Mesenchymal stem cell (in vitro differentiated cells and primary cell): ENCODE measurements at regions not wholly inside any gene's neighbourhood (a gene's known extent, or its start where the extent isn't known, plus 50 kb on each side); places are given as distances from the start of the nearest gene placed in this dataset.

Source experiments
- DNase-seq: peaks from one replicate; pipeline ENCODE4 v3.0.0-alpha.2; 2013
- H2AFZ ChIP-seq: one replicate; pipeline ENCODE4 v1.6.1; 2013; ENCODE audit warnings: low read depth, mild to moderate bottlenecking, control low read depth, inconsistent platforms, low read length, moderate library complexity
- H2AK5ac ChIP-seq: 2 replicates; pipeline ENCODE4 v1.6.1; 2013; ENCODE audit warnings: low read length, moderate library complexity, mild to moderate bottlenecking, inconsistent platforms; ENCODE audit not compliant: severe bottlenecking
- H2BK120ac ChIP-seq: one replicate; pipeline ENCODE4 v1.6.1; 2013; ENCODE audit warnings: low read depth, mild to moderate bottlenecking, inconsistent platforms, low read length, moderate library complexity
- H2BK12ac ChIP-seq, 2 experiments: one replicate each; pipeline ENCODE4 v1.6.1; 2013; ENCODE audit warnings: inconsistent platforms in 2 of 2, low read length in 2 of 2, mild to moderate bottlenecking in 2 of 2, moderate library complexity in 2 of 2, control low read depth in 1 of 2
- H2BK15ac ChIP-seq: one replicate; pipeline ENCODE4 v1.6.1; 2013; ENCODE audit warnings: mild to moderate bottlenecking, low read depth, inconsistent platforms; ENCODE audit not compliant: poor library complexity, severe bottlenecking
- H2BK5ac ChIP-seq: 2 replicates; pipeline ENCODE4 v1.6.1; 2013; ENCODE audit warnings: low read depth, mild to moderate bottlenecking, low read length, control low read depth, inconsistent platforms; ENCODE audit not compliant: poor library complexity, severe bottlenecking
- H3K14ac ChIP-seq, 2 experiments: one replicate each; pipeline ENCODE4 v1.6.1; 2013; ENCODE audit warnings: inconsistent platforms in 2 of 2, low read length in 2 of 2, control low read depth in 1 of 2, mild to moderate bottlenecking in 1 of 2, moderate library complexity in 1 of 2
- H3K18ac ChIP-seq, 2 experiments: one replicate each; pipeline ENCODE4 v1.6.1; 2013; ENCODE audit warnings: inconsistent platforms in 2 of 2, low read length in 2 of 2, control low read depth in 1 of 2, low read depth in 1 of 2, mild to moderate bottlenecking in 1 of 2
- H3K23ac ChIP-seq, 2 experiments: one replicate each; pipeline ENCODE4 v1.6.1; 2013; ENCODE audit warnings: inconsistent platforms in 2 of 2, low read length in 2 of 2, mild to moderate bottlenecking in 2 of 2, moderate library complexity in 2 of 2, control low read depth in 1 of 2
- H3K27ac ChIP-seq: 2 replicates; pipeline ENCODE4 v1.5.1; 2013; ENCODE audit warnings: mild to moderate bottlenecking, moderate library complexity, low read length, control low read depth, inconsistent platforms; ENCODE audit not compliant: poor library complexity, severe bottlenecking
- H3K27me3 ChIP-seq, 2 experiments: 2 replicates each; pipeline versions ENCODE4 v1.6.1 to v1.7.0; 2013; ENCODE audit warnings: low read length in 2 of 2, mild to moderate bottlenecking in 2 of 2, moderate library complexity in 2 of 2, control low read depth in 1 of 2, inconsistent platforms in 1 of 2; ENCODE audit not compliant: control insufficient read depth in 1 of 2, insufficient read depth in 1 of 2
- H3K36me3 ChIP-seq, 2 experiments: 2 replicates each; pipeline versions ENCODE4 v1.6.1 to v1.7.0; 2013; ENCODE audit warnings: low read length in 2 of 2, control low read depth in 1 of 2, inconsistent platforms in 1 of 2, low read depth in 1 of 2, mild to moderate bottlenecking in 1 of 2; ENCODE audit not compliant: insufficient read depth in 2 of 2, control insufficient read depth in 1 of 2
- H3K4ac ChIP-seq, 2 experiments: one replicate each; pipeline ENCODE4 v1.6.1; 2013; ENCODE audit warnings: inconsistent platforms in 2 of 2, low read length in 2 of 2, mild to moderate bottlenecking in 2 of 2, moderate library complexity in 2 of 2, control low read depth in 1 of 2, low read depth in 1 of 2
- H3K4me1 ChIP-seq: 2 replicates; pipeline ENCODE4 v1.6.1; 2013; ENCODE audit warnings: low read depth, low read length, control low read depth; ENCODE audit not compliant: control insufficient read depth, insufficient read depth
- H3K4me2 ChIP-seq: 2 replicates; pipeline ENCODE4 v1.6.1; 2013; ENCODE audit warnings: low read length, mild to moderate bottlenecking, inconsistent platforms; ENCODE audit not compliant: poor library complexity, severe bottlenecking
- H3K4me3 ChIP-seq, 2 experiments: 2 replicates each; pipeline versions ENCODE4 v1.5.1 to v1.7.0; 2013; ENCODE audit warnings: low read length in 2 of 2, mild to moderate bottlenecking in 2 of 2, control low read depth in 1 of 2, low read depth in 1 of 2; ENCODE audit not compliant: insufficient read depth in 1 of 2
- H3K79me1 ChIP-seq: replicated peaks from 2 replicates; pipeline ENCODE4 v1.6.1; 2013; ENCODE audit warnings: mild to moderate bottlenecking, control low read depth, low read length, inconsistent platforms; ENCODE audit not compliant: poor library complexity, severe bottlenecking
- H3K9ac ChIP-seq: 2 replicates; pipeline ENCODE4 v1.7.0; 2013; ENCODE audit warnings: mild to moderate bottlenecking, low read length, moderate library complexity
- H3K9me3 ChIP-seq: 2 replicates; pipeline ENCODE4 v1.7.0; 2013; ENCODE audit warnings: mild to moderate bottlenecking, low read length; ENCODE audit not compliant: control insufficient read depth
- H4K8ac ChIP-seq: one replicate; pipeline ENCODE4 v1.6.1; 2013; ENCODE audit warnings: inconsistent platforms, mild to moderate bottlenecking, low read length, moderate library complexity
- H4K91ac ChIP-seq: one replicate; pipeline ENCODE4 v1.6.1; 2013; ENCODE audit warnings: mild to moderate bottlenecking, low read length, inconsistent platforms
- WGBS: methylation state at CpG from one replicate; pipeline ENCODE4 v1.1.7; 2013; ENCODE audit warnings: mixed read lengths; 5-methylcytosine and 5-hydroxymethylcytosine counted together

- H2AK5ac ChIP-seq = no peak overlapping the region
- H4K8ac ChIP-seq = no peak overlapping the region
- H3K36me3 ChIP-seq = no peaks in the 10 kb centered on the region
- no peak overlapping the region for H3K14ac ChIP-seq
- H3K79me1 ChIP-seq = no peaks in the 10 kb centered on the region
- no peak overlapping the region for H3K18ac ChIP-seq
- no peaks in the 10 kb centered on the region for H3K27me3 ChIP-seq
- H3K27ac ChIP-seq = no peak overlapping the region
- H3K4ac ChIP-seq = no peak overlapping the region
- no peak overlapping the region for H4K91ac ChIP-seq
- no peak for DNase-seq
- no peak overlapping the region for H2BK12ac ChIP-seq
- H3K4me3 ChIP-seq = no peak overlapping the region
- H2BK120ac ChIP-seq = no peak overlapping the region
- H3K4me2 ChIP-seq = no peak overlapping the region
- H2AFZ ChIP-seq = no peak overlapping the region
- peaks cover 4% of the 10 kb centered on the region for H3K9me3 ChIP-seq
- H3K4me1 ChIP-seq = no peaks in the 10 kb centered on the region
- H2BK5ac ChIP-seq = no peak overlapping the region
- no peak overlapping the region for H2BK15ac ChIP-seq
- 86% methylated on average over 1 of the region's 1 CpG for WGBS
- H3K23ac ChIP-seq = no peak overlapping the region
- H3K9ac ChIP-seq = no peak overlapping the region
Measured at GRCh38 chr5:104763216-104763615, 1200.6 kb upstream of the NUDT12 start.

DNA sequence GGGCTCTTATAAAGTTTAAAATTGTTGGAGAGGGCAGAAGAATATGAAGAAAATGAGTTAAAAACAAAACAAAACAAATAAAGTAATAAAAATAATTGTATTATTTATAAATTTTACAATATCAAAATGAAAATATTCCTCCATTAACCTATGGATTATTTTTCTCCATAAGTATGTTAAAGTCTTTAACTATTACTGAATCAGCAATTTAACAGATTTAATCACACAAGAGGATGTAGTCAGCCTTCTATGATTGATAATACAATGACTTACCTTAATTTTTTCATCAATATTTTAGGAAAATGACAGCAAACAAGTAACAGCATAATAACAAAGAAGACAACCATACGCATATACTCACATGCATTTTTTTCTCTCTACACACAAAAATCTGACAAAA is 1195.3 kb upstream of the NUDT12 start:
- H2BK15ac ChIP-seq = no peak overlapping the region
- H3K14ac ChIP-seq = no peak overlapping the region
- H3K4me3 ChIP-seq = no peak overlapping the region
- no peak overlapping the region for H3K4me2 ChIP-seq
- no peak overlapping the region for H2AFZ ChIP-seq
- H4K8ac ChIP-seq = no peak overlapping the region
- H3K79me1 ChIP-seq = no peaks in the 10 kb centered on the region
- H2BK120ac ChIP-seq = no peak overlapping the region
- peaks cover 7% of the 10 kb centered on the region for H3K9me3 ChIP-seq
- no peaks in the 10 kb centered on the region for H3K27me3 ChIP-seq
- H2BK5ac ChIP-seq = peak overlapping the region; percentile 19
- no peaks in the 10 kb centered on the region for H3K36me3 ChIP-seq
- 100% methylated on average over 1 of the region's 1 CpG for WGBS
- H3K18ac ChIP-seq = no peak overlapping the region
- no peak overlapping the region for H2AK5ac ChIP-seq
- H3K4me1 ChIP-seq = no peaks in the 10 kb centered on the region
- no peak overlapping the region for H4K91ac ChIP-seq
- no peak for DNase-seq
- no peak overlapping the region for H3K9ac ChIP-seq
- H3K4ac ChIP-seq = no peak overlapping the region
- no peak overlapping the region for H3K23ac ChIP-seq
- no peak overlapping the region for H3K27ac ChIP-seq
- no peak overlapping the region for H2BK12ac ChIP-seq

GRCh38 chr5:104755806-104756205 is 1193.2 kb upstream of the NUDT12 start:
- Histone ChIP-seq H3K36me3 (no peaks in the 10 kb centered on the region), H3K4me2 (no peak overlapping the region)
- 100% methylated on average over 1 of the region's 2 CpGs for WGBS

GRCh38 chr5:104754311-104754995 is 1191.9 kb upstream of the NUDT12 start:
- no peaks in the 10 kb centered on the region for H3K79me1 ChIP-seq
- no peaks in the 10 kb centered on the region for H3K27me3 ChIP-seq
- no peaks in the 10 kb centered on the region for H3K36me3 ChIP-seq
- H3K9ac ChIP-seq = no peak overlapping the region
- no peak overlapping the region for H3K27ac ChIP-seq
- no peak overlapping the region for H4K91ac ChIP-seq
- no peak overlapping the region for H3K4me2 ChIP-seq
- H3K4ac ChIP-seq = no peak overlapping the region
- no peak for DNase-seq
- H2BK12ac ChIP-seq = no peak overlapping the region
- H3K18ac ChIP-seq = no peak overlapping the region
- no peak overlapping the region for H3K4me3 ChIP-seq
- no peaks in the 10 kb centered on the region for H3K4me1 ChIP-seq
- no peak overlapping the region for H2BK15ac ChIP-seq
- no peak overlapping the region for H2AK5ac ChIP-seq
- H2BK5ac ChIP-seq = no peak overlapping the region
- WGBS = 57% methylated on average over 2 of the region's 3 CpGs
- no peak overlapping the region for H3K23ac ChIP-seq
- no peak overlapping the region for H2BK120ac ChIP-seq
- H3K14ac ChIP-seq = no peak overlapping the region
- H2AFZ ChIP-seq = no peak overlapping the region
- no peak overlapping the region for H4K8ac ChIP-seq
- peaks cover 3% of the 10 kb centered on the region for H3K9me3 ChIP-seq

More at GRCh38 chr5:104755806-104756205, 1193.2 kb upstream of the NUDT12 start:
- peaks cover 7% of the 10 kb centered on the region for H3K9me3 ChIP-seq
- H2AFZ ChIP-seq = no peak overlapping the region
- no peaks in the 10 kb centered on the region for H3K4me1 ChIP-seq
- H3K4ac ChIP-seq = no peak overlapping the region
- H3K9ac ChIP-seq = no peak overlapping the region
- H3K79me1 ChIP-seq = no peaks in the 10 kb centered on the region
- H2BK5ac ChIP-seq = no peak overlapping the region
- H2BK15ac ChIP-seq = no peak overlapping the region
- no peak overlapping the region for H3K27ac ChIP-seq
- no peaks in the 10 kb centered on the region for H3K27me3 ChIP-seq
- H4K8ac ChIP-seq = no peak overlapping the region
- no peak overlapping the region for H2BK12ac ChIP-seq
- no peak overlapping the region for H3K18ac ChIP-seq
- no peak overlapping the region for H2BK120ac ChIP-seq
- no peak overlapping the region for H3K4me3 ChIP-seq
- no peak overlapping the region for H3K23ac ChIP-seq
- no peak for DNase-seq
- H2AK5ac ChIP-seq = no peak overlapping the region
- H3K14ac ChIP-seq = no peak overlapping the region
- H4K91ac ChIP-seq = no peak overlapping the region
